ENCODE measurements at regions not wholly inside any gene's neighbourhood (a gene's known extent, or its start where the extent isn't known, plus 50 kb on each side); places are given as distances from the start of the nearest gene placed in this dataset.

- no peaks in the 10 kb centered on the region for H3K36me3 Mint-ChIP-seq
- H3K4me3 ChIP-seq (ENCODE audit: low read length) = no peak overlapping the region
- no peaks in the 10 kb centered on the region for H3K27me3 ChIP-seq (ENCODE audit: insufficient read depth, low read length, poor library complexity, severe bottlenecking)
- H3K27me3 Mint-ChIP-seq = peaks cover 0 to 1% of the 10 kb centered on the region in 2 donors
- no peak overlapping the region for H3K27ac ChIP-seq (ENCODE audit: low read depth, low read length)
- ChIA-PET CTCF (no interaction called here), POLR2A (no interaction called here)
- H3K4me1 ChIP-seq (ENCODE audit: insufficient read depth, low read length) = no peaks in the 10 kb centered on the region
- no peaks in the 10 kb centered on the region for H3K36me3 ChIP-seq (ENCODE audit: insufficient read depth, low read length)
- H3K9me3 Mint-ChIP-seq = no peaks in the 10 kb centered on the region
- H3K27ac Mint-ChIP-seq = no peak overlapping the region
- no peaks in the 10 kb centered on the region for H3K4me1 Mint-ChIP-seq
- H3K9me3 ChIP-seq (ENCODE audit: low read length) = no peaks in the 10 kb centered on the region
- no peak overlapping the region for H3K4me3 Mint-ChIP-seq
- no peak for DNase-seq
Observed at GRCh38 chr9:20078246-20078645, 289.4 kb upstream of the SLC24A2 start.

GRCh38 chr9:20074291-20074690 lies 285.5 kb upstream of the SLC24A2 start:
- H3K9me3 Mint-ChIP-seq = no peaks in the 10 kb centered on the region
- no peak overlapping the region for H3K4me3 Mint-ChIP-seq
- DNase-seq = no peak
- H3K27me3 ChIP-seq (ENCODE audit: insufficient read depth, low read length, poor library complexity, severe bottlenecking) = no peaks in the 10 kb centered on the region
- H3K4me1 ChIP-seq (ENCODE audit: insufficient read depth, low read length) = no peaks in the 10 kb centered on the region
- no peak overlapping the region for H3K4me3 ChIP-seq (ENCODE audit: low read length)
- ChIA-PET POLR2A (no interaction called here), CTCF (no interaction called here)
- no peak overlapping the region for H3K27ac ChIP-seq (ENCODE audit: low read depth, low read length)
- H3K27me3 Mint-ChIP-seq = peaks cover 0 to 8% of the 10 kb centered on the region in 2 donors
- H3K4me1 Mint-ChIP-seq = no peaks in the 10 kb centered on the region
- no peaks in the 10 kb centered on the region for H3K36me3 ChIP-seq (ENCODE audit: insufficient read depth, low read length)
- no peaks in the 10 kb centered on the region for H3K36me3 Mint-ChIP-seq
- H3K27ac Mint-ChIP-seq = no peak overlapping the region
- no peaks in the 10 kb centered on the region for H3K9me3 ChIP-seq (ENCODE audit: low read length)

- Mint-ChIP-seq H3K27me3 (peaks cover 1 to 8% of the 10 kb centered on the region in 2 donors), H3K27ac (no peak overlapping the region), H3K4me1 (peaks cover 3 to 12% (median 10%) of the 10 kb centered on the region in 3 donors), H3K9me3 (no peaks in the 10 kb centered on the region), H3K4me3 (no peak overlapping the region), H3K36me3 (no peaks in the 10 kb centered on the region)
- Histone ChIP-seq H3K4me3 (ENCODE audit: low read length) (no peak overlapping the region), H3K27me3 (ENCODE audit: insufficient read depth, low read length, poor library complexity, severe bottlenecking) (no peaks in the 10 kb centered on the region), H3K9me3 (ENCODE audit: low read length) (no peaks in the 10 kb centered on the region), H3K4me1 (ENCODE audit: insufficient read depth, low read length) (no peaks in the 10 kb centered on the region), H3K27ac (ENCODE audit: low read depth, low read length) (no peak overlapping the region), H3K36me3 (ENCODE audit: insufficient read depth, low read length) (no peaks in the 10 kb centered on the region)
- ChIA-PET CTCF (no interaction called here), POLR2A (no interaction called here)
- DNase-seq = no peak
Observed at GRCh38 chr9:20070336-20070735, 281.5 kb upstream of the SLC24A2 start.

GRCh38 chr9:20065796-20066700 lies 277.2 kb upstream of the SLC24A2 start:
- Mint-ChIP-seq H3K4me3 (no peak overlapping the region), H3K36me3 (no peaks in the 10 kb centered on the region), H3K9me3 (no peaks in the 10 kb centered on the region), H3K4me1 (peaks cover 3 to 18% (median 12%) of the 10 kb centered on the region in 3 donors), H3K27me3 (peaks cover 0 to 1% of the 10 kb centered on the region in 2 donors), H3K27ac (peak overlapping the region in 1 of 8 donors; percentile 72)
- no peak for DNase-seq
- no peak overlapping the region for H3K4me3 ChIP-seq (ENCODE audit: low read length)
- no peaks in the 10 kb centered on the region for H3K36me3 ChIP-seq (ENCODE audit: insufficient read depth, low read length)
- CTCF ChIA-PET = no interaction called here
- H3K4me1 ChIP-seq (ENCODE audit: insufficient read depth, low read length) = no peaks in the 10 kb centered on the region
- H3K27ac ChIP-seq (ENCODE audit: low read depth, low read length) = no peak overlapping the region
- no peaks in the 10 kb centered on the region for H3K27me3 ChIP-seq (ENCODE audit: insufficient read depth, low read length, poor library complexity, severe bottlenecking)
- H3K9me3 ChIP-seq (ENCODE audit: low read length) = no peaks in the 10 kb centered on the region
- POLR2A ChIA-PET = no interaction called here

GRCh38 chr9:20065046-20065445 lies 276.2 kb upstream of the SLC24A2 start:
- H3K9me3 Mint-ChIP-seq = no peaks in the 10 kb centered on the region
- H3K4me1 Mint-ChIP-seq = peaks cover 3 to 18% (median 12%) of the 10 kb centered on the region in 3 donors
- no peak for DNase-seq
- no peak overlapping the region for H3K4me3 Mint-ChIP-seq
- no peaks in the 10 kb centered on the region for H3K9me3 ChIP-seq (ENCODE audit: low read length)
- no peaks in the 10 kb centered on the region for H3K4me1 ChIP-seq (ENCODE audit: insufficient read depth, low read length)
- no peaks in the 10 kb centered on the region for H3K27me3 ChIP-seq (ENCODE audit: insufficient read depth, low read length, poor library complexity, severe bottlenecking)
- peaks cover under 1 to 1% of the 10 kb centered on the region in 2 donors for H3K27me3 Mint-ChIP-seq
- no peak overlapping the region for H3K27ac ChIP-seq (ENCODE audit: low read depth, low read length)
- H3K36me3 ChIP-seq (ENCODE audit: insufficient read depth, low read length) = no peaks in the 10 kb centered on the region
- H3K4me3 ChIP-seq (ENCODE audit: low read length) = no peak overlapping the region
- H3K27ac Mint-ChIP-seq = no peak overlapping the region
- ChIA-PET CTCF (no interaction called here), POLR2A (no interaction called here)
- H3K36me3 Mint-ChIP-seq = no peaks in the 10 kb centered on the region

GRCh38 chr9:20054734-20055133 lies 265.9 kb upstream of the SLC24A2 start:
- H3K36me3 ChIP-seq (ENCODE audit: insufficient read depth, low read length) = no peaks in the 10 kb centered on the region
- no peaks in the 10 kb centered on the region for H3K4me1 ChIP-seq (ENCODE audit: insufficient read depth, low read length)
- no peaks in the 10 kb centered on the region for H3K27me3 ChIP-seq (ENCODE audit: insufficient read depth, low read length, poor library complexity, severe bottlenecking)
- Mint-ChIP-seq H3K4me3 (no peak overlapping the region), H3K27me3 (peaks cover 2 to 19% of the 10 kb centered on the region in 2 donors), H3K36me3 (no peaks in the 10 kb centered on the region), H3K4me1 (no peaks in the 10 kb centered on the region), H3K27ac (no peak overlapping the region), H3K9me3 (no peaks in the 10 kb centered on the region)
- POLR2A ChIA-PET = no interaction called here
- no peak for DNase-seq
- no peaks in the 10 kb centered on the region for H3K9me3 ChIP-seq (ENCODE audit: low read length)
- H3K4me3 ChIP-seq (ENCODE audit: low read length) = no peak overlapping the region
- H3K27ac ChIP-seq (ENCODE audit: low read depth, low read length) = no peak overlapping the region
- CTCF ChIA-PET = no interaction called here

GRCh38 chr9:20048985-20049384 lies 260.1 kb upstream of the SLC24A2 start:
- Mint-ChIP-seq H3K9me3 (no peaks in the 10 kb centered on the region), H3K27me3 (peaks cover 0 to 2% of the 10 kb centered on the region in 2 donors), H3K27ac (no peak overlapping the region), H3K4me3 (no peak overlapping the region), H3K36me3 (no peaks in the 10 kb centered on the region), H3K4me1 (peaks cover 0 to 6% (median 2%) of the 10 kb centered on the region in 3 donors)
- H3K4me3 ChIP-seq (ENCODE audit: low read length) = no peak overlapping the region
- H3K27me3 ChIP-seq (ENCODE audit: insufficient read depth, low read length, poor library complexity, severe bottlenecking) = no peaks in the 10 kb centered on the region
- POLR2A ChIA-PET = no interaction called here
- CTCF ChIA-PET = no interaction called here
- no peaks in the 10 kb centered on the region for H3K36me3 ChIP-seq (ENCODE audit: insufficient read depth, low read length)
- H3K9me3 ChIP-seq (ENCODE audit: low read length) = no peaks in the 10 kb centered on the region
- H3K27ac ChIP-seq (ENCODE audit: low read depth, low read length) = no peak overlapping the region
- no peak for DNase-seq
- H3K4me1 ChIP-seq (ENCODE audit: insufficient read depth, low read length) = peaks cover 6% of the 10 kb centered on the region

GRCh38 chr9:20048437-20048836 lies 259.6 kb upstream of the SLC24A2 start:
- H3K4me3 Mint-ChIP-seq = no peak overlapping the region
- Histone ChIP-seq H3K27ac (ENCODE audit: low read depth, low read length) (no peak overlapping the region), H3K9me3 (ENCODE audit: low read length) (no peaks in the 10 kb centered on the region), H3K27me3 (ENCODE audit: insufficient read depth, low read length, poor library complexity, severe bottlenecking) (no peaks in the 10 kb centered on the region), H3K4me3 (ENCODE audit: low read length) (no peak overlapping the region), H3K36me3 (ENCODE audit: insufficient read depth, low read length) (no peaks in the 10 kb centered on the region), H3K4me1 (ENCODE audit: insufficient read depth, low read length) (peaks cover 10% of the 10 kb centered on the region)
- no peaks in the 10 kb centered on the region for H3K36me3 Mint-ChIP-seq
- H3K4me1 Mint-ChIP-seq = peaks cover 4 to 12% (median 7%) of the 10 kb centered on the region in 3 donors
- CTCF ChIA-PET = no interaction called here
- no peak overlapping the region for H3K27ac Mint-ChIP-seq
- no peaks in the 10 kb centered on the region for H3K27me3 Mint-ChIP-seq
- POLR2A ChIA-PET = no interaction called here
- no peaks in the 10 kb centered on the region for H3K9me3 Mint-ChIP-seq
- DNase-seq = no peak
